K562 (cell line): ENCODE measurements at regions not wholly inside any gene's neighbourhood (a gene's known extent, or its start where the extent isn't known, plus 50 kb on each side); places are given as distances from the start of the nearest gene placed in this dataset.

Source experiments
- PCBP1 ChIP-seq: fragments of 200-400 bp; formaldehyde crosslinking; IDR thresholded peaks from 2 replicates; pipeline ENCODE4 v1.6.1; 2018; ENCODE audit warnings: mild to moderate bottlenecking, low read depth, low read length; ENCODE audit not compliant: poor library complexity, severe bottlenecking
- POLR2A ChIP-seq: fragments of 450-650 bp; conservative IDR thresholded peaks from 2 replicates; pipeline ENCODE4 v1.6.1; 2016

DNA sequence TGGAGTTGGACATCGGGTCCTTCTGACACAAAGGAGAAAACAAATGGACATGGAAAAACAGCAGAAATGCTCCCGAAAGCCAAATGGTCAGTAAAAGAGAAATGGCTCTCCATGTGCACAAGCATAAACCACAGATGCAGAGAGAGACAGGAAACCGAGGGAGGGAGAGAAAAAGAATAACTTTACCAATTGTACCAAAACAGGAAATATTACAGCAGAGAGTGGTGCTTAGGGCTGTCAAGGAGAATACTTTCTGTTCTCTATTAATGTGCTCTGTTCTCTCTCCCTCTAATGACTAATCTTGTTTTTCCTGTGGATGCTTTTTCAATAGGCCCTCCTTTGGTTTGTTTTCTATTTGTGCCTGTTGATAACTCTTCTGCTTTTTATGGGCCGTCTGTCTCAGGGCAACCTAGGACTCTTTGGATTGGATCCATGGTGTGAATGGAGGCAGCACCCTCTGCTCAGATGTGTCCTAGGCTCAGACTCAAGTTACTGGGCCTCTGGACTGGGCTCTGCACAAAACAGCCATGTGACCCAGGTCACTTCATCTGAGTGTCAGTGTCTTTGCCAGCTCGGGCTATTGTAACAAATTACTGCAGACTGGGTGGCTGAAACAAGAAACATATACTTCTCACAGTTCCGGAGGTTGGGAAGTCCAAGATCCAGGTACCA, 663.0 kb downstream of the NPHP4 start:
- TF ChIP-seq PCBP1, result no peak
- no peak for TF ChIP-seq POLR2A
